PFSK-1 (cell line): ENCODE measurements at regions not wholly inside any gene's neighbourhood (a gene's known extent, or its start where the extent isn't known, plus 50 kb on each side); places are given as distances from the start of the nearest gene placed in this dataset.

Experiments
- FOXP2 ChIP-seq: optimal IDR thresholded peaks from 2 replicates; pipeline ENCODE3; 2011; ENCODE audit warnings: borderline replicate concordance, control low read depth, inconsistent platforms; ENCODE audit not compliant: insufficient read depth; ENCODE audit errors: extremely low read length, extremely low read depth
- POLR2AphosphoS5 ChIP-seq: IDR thresholded peaks from 2 replicates; pipeline ENCODE4 v1.6.1; 2012; ENCODE audit warnings: low read depth, mild to moderate bottlenecking, control low read depth, low read length, moderate library complexity
- SIN3A ChIP-seq: IDR thresholded peaks from 2 replicates; pipeline ENCODE4 v1.6.1; 2012; ENCODE audit warnings: mild to moderate bottlenecking, low read length, moderate library complexity, borderline replicate concordance; ENCODE audit not compliant: insufficient read depth
- TAF1 ChIP-seq: IDR thresholded peaks from 2 replicates; pipeline ENCODE4 v1.6.1; 2012; ENCODE audit warnings: low read length, control low read depth, borderline replicate concordance; ENCODE audit not compliant: insufficient read depth
- TF ChIP-seq, protein P1 (sequence below), 2 experiments: IDR thresholded peaks; 2 replicates each; pipeline versions ENCODE4 v1.6.1 to v1.8.0; 2011 to 2012; ENCODE audit warnings: low read depth in 2 of 2, low read length in 2 of 2, control low read depth in 1 of 2, inconsistent platforms in 1 of 2, mild to moderate bottlenecking in 1 of 2, moderate library complexity in 1 of 2; ENCODE audit not compliant: insufficient read depth in 1 of 2

DNA sequence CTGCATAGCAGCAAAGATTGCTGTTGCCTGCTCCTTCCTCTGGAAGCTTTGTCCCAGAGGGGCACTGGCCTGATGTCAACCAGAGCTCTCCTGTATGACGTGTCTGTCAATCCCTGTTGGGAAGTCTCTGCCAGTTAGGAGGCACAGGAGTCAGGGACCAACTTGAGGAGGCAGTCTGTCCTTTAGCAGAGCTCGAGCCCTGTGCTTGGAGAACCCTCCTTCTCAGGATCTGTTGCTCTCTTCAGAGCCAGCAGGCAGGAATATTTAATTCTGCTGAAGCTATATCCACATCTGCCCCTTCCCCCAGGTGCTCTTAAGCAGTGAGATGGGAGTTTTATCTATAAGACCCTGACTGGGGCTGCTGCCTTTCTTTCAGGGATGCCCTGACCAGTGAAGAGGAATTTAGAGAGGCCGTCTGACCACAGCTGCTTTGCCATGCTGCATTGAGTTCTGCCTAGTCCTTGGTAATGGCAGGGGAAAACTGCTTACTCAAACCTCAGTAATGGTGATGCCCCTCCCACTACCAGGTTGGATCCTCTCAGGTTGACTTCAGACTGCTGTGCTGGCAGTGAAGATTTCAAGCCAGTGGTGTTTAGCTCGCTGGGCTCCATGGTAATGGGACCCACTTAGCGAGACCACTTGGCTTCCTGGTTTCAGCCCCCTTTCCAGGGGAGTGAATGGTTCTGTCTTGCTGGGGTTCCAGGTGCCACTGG lies 218.6 kb upstream of the SLC38A2 start:
- TF ChIP-seq POLR2AphosphoS5: no peak
- TF ChIP-seq, protein P1, sequence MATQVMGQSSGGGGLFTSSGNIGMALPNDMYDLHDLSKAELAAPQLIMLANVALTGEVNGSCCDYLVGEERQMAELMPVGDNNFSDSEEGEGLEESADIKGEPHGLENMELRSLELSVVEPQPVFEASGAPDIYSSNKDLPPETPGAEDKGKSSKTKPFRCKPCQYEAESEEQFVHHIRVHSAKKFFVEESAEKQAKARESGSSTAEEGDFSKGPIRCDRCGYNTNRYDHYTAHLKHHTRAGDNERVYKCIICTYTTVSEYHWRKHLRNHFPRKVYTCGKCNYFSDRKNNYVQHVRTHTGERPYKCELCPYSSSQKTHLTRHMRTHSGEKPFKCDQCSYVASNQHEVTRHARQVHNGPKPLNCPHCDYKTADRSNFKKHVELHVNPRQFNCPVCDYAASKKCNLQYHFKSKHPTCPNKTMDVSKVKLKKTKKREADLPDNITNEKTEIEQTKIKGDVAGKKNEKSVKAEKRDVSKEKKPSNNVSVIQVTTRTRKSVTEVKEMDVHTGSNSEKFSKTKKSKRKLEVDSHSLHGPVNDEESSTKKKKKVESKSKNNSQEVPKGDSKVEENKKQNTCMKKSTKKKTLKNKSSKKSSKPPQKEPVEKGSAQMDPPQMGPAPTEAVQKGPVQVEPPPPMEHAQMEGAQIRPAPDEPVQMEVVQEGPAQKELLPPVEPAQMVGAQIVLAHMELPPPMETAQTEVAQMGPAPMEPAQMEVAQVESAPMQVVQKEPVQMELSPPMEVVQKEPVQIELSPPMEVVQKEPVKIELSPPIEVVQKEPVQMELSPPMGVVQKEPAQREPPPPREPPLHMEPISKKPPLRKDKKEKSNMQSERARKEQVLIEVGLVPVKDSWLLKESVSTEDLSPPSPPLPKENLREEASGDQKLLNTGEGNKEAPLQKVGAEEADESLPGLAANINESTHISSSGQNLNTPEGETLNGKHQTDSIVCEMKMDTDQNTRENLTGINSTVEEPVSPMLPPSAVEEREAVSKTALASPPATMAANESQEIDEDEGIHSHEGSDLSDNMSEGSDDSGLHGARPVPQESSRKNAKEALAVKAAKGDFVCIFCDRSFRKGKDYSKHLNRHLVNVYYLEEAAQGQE (IDR thresholded peaks at IDR 0.05; ENCODE audit: insufficient read depth in 1 of 2, low read depth in 2 of 2, low read length in 2 of 2): no peak
- TF ChIP-seq SIN3A: no peak
- TF ChIP-seq FOXP2: no peak
- no peak for TF ChIP-seq TAF1

DNA sequence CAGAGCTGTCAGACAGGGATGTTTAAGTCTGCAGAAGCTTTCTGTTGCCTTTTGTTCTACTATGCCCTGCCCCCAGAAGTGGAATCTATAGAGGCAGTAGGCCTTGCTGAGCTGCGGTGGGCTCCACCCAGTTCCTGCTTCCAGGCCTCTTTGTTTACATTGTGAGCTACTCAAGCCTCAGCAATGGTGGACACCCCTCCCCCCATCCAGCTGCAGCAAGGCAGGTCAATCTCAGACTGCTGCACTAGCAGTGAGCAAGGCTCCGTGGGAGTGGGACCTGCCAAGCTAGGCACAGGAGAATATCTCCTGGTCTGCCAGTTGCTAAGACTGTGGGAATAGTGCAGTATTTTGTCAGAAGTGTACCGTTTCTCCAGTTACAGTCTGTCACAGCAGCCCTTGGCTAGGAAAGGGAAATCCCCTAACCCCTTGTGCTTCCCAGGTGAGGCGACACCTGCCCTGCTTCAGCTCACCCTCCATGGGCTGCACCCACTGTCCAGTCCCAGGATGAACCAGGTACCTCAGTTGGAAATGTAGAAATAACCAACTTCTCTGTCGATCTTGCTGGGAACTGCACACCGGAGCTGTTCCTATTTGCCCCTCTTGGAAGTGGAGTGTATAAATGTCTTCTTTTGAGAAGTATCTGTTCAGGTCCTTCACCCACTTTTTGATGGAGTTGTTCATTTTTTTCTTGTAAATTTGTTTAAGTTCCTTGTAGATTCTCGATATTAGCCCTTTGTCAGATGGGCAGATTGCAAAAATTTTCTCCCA lies 213.5 kb upstream of the SLC38A2 start:
- TF ChIP-seq POLR2AphosphoS5 (no peak), SIN3A (no peak), FOXP2 (no peak)
- TF ChIP-seq, protein P1 (IDR thresholded peaks at IDR 0.05; ENCODE audit: insufficient read depth in 1 of 2, low read depth in 2 of 2, low read length in 2 of 2): 0 out of 4 replicates have a peak, but pooled peaks of 1 of the 2 experiments have one; percentile 22

- TF ChIP-seq TAF1 (no peak), FOXP2 (no peak), POLR2AphosphoS5 (no peak), SIN3A (no peak)
- TF ChIP-seq, protein P1 (IDR thresholded peaks at IDR 0.05; ENCODE audit: insufficient read depth in 1 of 2, low read depth in 2 of 2, low read length in 2 of 2): no peak
These were observed 207.9 kb upstream of the SLC38A2 start for GRCh38 chr12:46580445-46580844.

- TF ChIP-seq, protein P1 (IDR thresholded peaks at IDR 0.05; ENCODE audit: insufficient read depth in 1 of 2, low read depth in 2 of 2, low read length in 2 of 2): no peak
- no peak for TF ChIP-seq FOXP2
These were observed 206.9 kb upstream of the SLC38A2 start for GRCh38 chr12:46579474-46579873.
